ENCODE measurements at regions not wholly inside any gene's neighbourhood (a gene's known extent, or its start where the extent isn't known, plus 50 kb on each side); places are given as distances from the start of the nearest gene placed in this dataset.

GRCh38 chr17:6205525-6205924 is 135.3 kb downstream of the WSCD1 start:
- Histone ChIP-seq H3K4me1 (ENCODE audit: control insufficient read depth in 2 of 2, insufficient read depth in 2 of 2, low read length in 2 of 2) (no peaks in the 10 kb centered on the region), H3K4me3 (ENCODE audit: low read length in 2 of 2) (no peak overlapping the region), H3K9me3 (ENCODE audit: control insufficient read depth in 2 of 2, low read length in 2 of 2) (no peaks in the 10 kb centered on the region), H3K9ac (ENCODE audit: low read depth in 1 of 2, low read length in 2 of 2) (no peak overlapping the region), H3K27ac (ENCODE audit: low read depth in 2 of 2, low read length in 2 of 2) (no peak overlapping the region), H3K27me3 (ENCODE audit: control insufficient read depth in 2 of 2, insufficient read depth in 2 of 2, low read length in 2 of 2) (peaks cover 0 to 2% of the 10 kb centered on the region in 2 donors), H3K36me3 (ENCODE audit: control insufficient read depth in 2 of 2, insufficient read depth in 2 of 2, low read length in 2 of 2) (no peaks in the 10 kb centered on the region)

- Histone ChIP-seq H3K4me3 (ENCODE audit: low read length in 2 of 2) (no peak overlapping the region), H3K27ac (ENCODE audit: low read depth in 2 of 2, low read length in 2 of 2) (no peak overlapping the region), H3K4me1 (ENCODE audit: control insufficient read depth in 2 of 2, insufficient read depth in 2 of 2, low read length in 2 of 2) (no peaks in the 10 kb centered on the region), H3K9me3 (ENCODE audit: control insufficient read depth in 2 of 2, low read length in 2 of 2) (no peaks in the 10 kb centered on the region), H3K9ac (ENCODE audit: low read depth in 1 of 2, low read length in 2 of 2) (no peak overlapping the region), H3K27me3 (ENCODE audit: control insufficient read depth in 2 of 2, insufficient read depth in 2 of 2, low read length in 2 of 2) (peaks cover 0 to 2% of the 10 kb centered on the region in 2 donors), H3K36me3 (ENCODE audit: control insufficient read depth in 2 of 2, insufficient read depth in 2 of 2, low read length in 2 of 2) (no peaks in the 10 kb centered on the region)
Observed at GRCh38 chr17:6205033-6205432, 134.9 kb downstream of the WSCD1 start.

GRCh38 chr17:6204203-6204722 is 134.1 kb downstream of the WSCD1 start:
- no peak overlapping the region for H3K27ac ChIP-seq (ENCODE audit: low read depth in 2 of 2, low read length in 2 of 2)
- H3K27me3 ChIP-seq (ENCODE audit: control insufficient read depth in 2 of 2, insufficient read depth in 2 of 2, low read length in 2 of 2) = peaks cover 0 to 2% of the 10 kb centered on the region in 2 donors
- no peak overlapping the region for H3K9ac ChIP-seq (ENCODE audit: low read depth in 1 of 2, low read length in 2 of 2)
- H3K36me3 ChIP-seq (ENCODE audit: control insufficient read depth in 2 of 2, insufficient read depth in 2 of 2, low read length in 2 of 2) = no peaks in the 10 kb centered on the region
- H3K4me1 ChIP-seq (ENCODE audit: control insufficient read depth in 2 of 2, insufficient read depth in 2 of 2, low read length in 2 of 2) = no peaks in the 10 kb centered on the region
- no peak overlapping the region for H3K4me3 ChIP-seq (ENCODE audit: low read length in 2 of 2)
- no peaks in the 10 kb centered on the region for H3K9me3 ChIP-seq (ENCODE audit: control insufficient read depth in 2 of 2, low read length in 2 of 2)

- Histone ChIP-seq H3K4me1 (ENCODE audit: control insufficient read depth in 2 of 2, insufficient read depth in 2 of 2, low read length in 2 of 2) (no peaks in the 10 kb centered on the region), H3K27ac (ENCODE audit: low read depth in 2 of 2, low read length in 2 of 2) (no peak overlapping the region), H3K4me3 (ENCODE audit: low read length in 2 of 2) (no peak overlapping the region), H3K36me3 (ENCODE audit: control insufficient read depth in 2 of 2, insufficient read depth in 2 of 2, low read length in 2 of 2) (no peaks in the 10 kb centered on the region), H3K9me3 (ENCODE audit: control insufficient read depth in 2 of 2, low read length in 2 of 2) (no peaks in the 10 kb centered on the region), H3K9ac (ENCODE audit: low read depth in 1 of 2, low read length in 2 of 2) (no peak overlapping the region), H3K27me3 (ENCODE audit: control insufficient read depth in 2 of 2, insufficient read depth in 2 of 2, low read length in 2 of 2) (no peaks in the 10 kb centered on the region)
Observed at GRCh38 chr17:6196355-6196754, 126.2 kb downstream of the WSCD1 start.

- no peak overlapping the region for H3K27ac ChIP-seq (ENCODE audit: low read depth in 2 of 2, low read length in 2 of 2)
Observed at GRCh38 chr17:6195123-6195522, 124.9 kb downstream of the WSCD1 start.

GRCh38 chr17:6191405-6192324 is 121.5 kb downstream of the WSCD1 start:
- Histone ChIP-seq H3K4me1 (ENCODE audit: control insufficient read depth in 2 of 2, insufficient read depth in 2 of 2, low read length in 2 of 2) (no peaks in the 10 kb centered on the region), H3K36me3 (ENCODE audit: control insufficient read depth in 2 of 2, insufficient read depth in 2 of 2, low read length in 2 of 2) (no peaks in the 10 kb centered on the region), H3K9me3 (ENCODE audit: control insufficient read depth in 2 of 2, low read length in 2 of 2) (no peaks in the 10 kb centered on the region), H3K27me3 (ENCODE audit: control insufficient read depth in 2 of 2, insufficient read depth in 2 of 2, low read length in 2 of 2) (peaks cover 0 to 5% of the 10 kb centered on the region in 2 donors), H3K27ac (ENCODE audit: low read depth in 2 of 2, low read length in 2 of 2) (no peak overlapping the region), H3K4me3 (ENCODE audit: low read length in 2 of 2) (no peak overlapping the region), H3K9ac (ENCODE audit: low read depth in 1 of 2, low read length in 2 of 2) (no peak overlapping the region)

More at GRCh38 chr17:6195123-6195522, 124.9 kb downstream of the WSCD1 start:
- H3K36me3 ChIP-seq (ENCODE audit: control insufficient read depth in 2 of 2, insufficient read depth in 2 of 2, low read length in 2 of 2) = no peaks in the 10 kb centered on the region
- no peak overlapping the region for H3K9ac ChIP-seq (ENCODE audit: low read depth in 1 of 2, low read length in 2 of 2)
- H3K4me1 ChIP-seq (ENCODE audit: control insufficient read depth in 2 of 2, insufficient read depth in 2 of 2, low read length in 2 of 2) = no peaks in the 10 kb centered on the region
- H3K27me3 ChIP-seq (ENCODE audit: control insufficient read depth in 2 of 2, insufficient read depth in 2 of 2, low read length in 2 of 2) = no peaks in the 10 kb centered on the region
- H3K9me3 ChIP-seq (ENCODE audit: control insufficient read depth in 2 of 2, low read length in 2 of 2) = no peaks in the 10 kb centered on the region
- no peak overlapping the region for H3K4me3 ChIP-seq (ENCODE audit: low read length in 2 of 2)

GRCh38 chr17:6187836-6188235 is 117.7 kb downstream of the WSCD1 start:
- H3K36me3 ChIP-seq (ENCODE audit: control insufficient read depth in 2 of 2, insufficient read depth in 2 of 2, low read length in 2 of 2) = no peaks in the 10 kb centered on the region
- no peak overlapping the region for H3K27ac ChIP-seq (ENCODE audit: low read depth in 2 of 2, low read length in 2 of 2)

GRCh38 chr17:6186998-6187397 is 116.8 kb downstream of the WSCD1 start:
- Histone ChIP-seq H3K27ac (ENCODE audit: low read depth in 2 of 2, low read length in 2 of 2) (no peak overlapping the region), H3K4me3 (ENCODE audit: low read length in 2 of 2) (no peak overlapping the region), H3K27me3 (ENCODE audit: control insufficient read depth in 2 of 2, insufficient read depth in 2 of 2, low read length in 2 of 2) (peaks cover 0 to 5% of the 10 kb centered on the region in 2 donors), H3K9me3 (ENCODE audit: control insufficient read depth in 2 of 2, low read length in 2 of 2) (no peaks in the 10 kb centered on the region), H3K9ac (ENCODE audit: low read depth in 1 of 2, low read length in 2 of 2) (no peak overlapping the region), H3K4me1 (ENCODE audit: control insufficient read depth in 2 of 2, insufficient read depth in 2 of 2, low read length in 2 of 2) (no peaks in the 10 kb centered on the region), H3K36me3 (ENCODE audit: control insufficient read depth in 2 of 2, insufficient read depth in 2 of 2, low read length in 2 of 2) (no peaks in the 10 kb centered on the region)

More at GRCh38 chr17:6187836-6188235, 117.7 kb downstream of the WSCD1 start:
- Histone ChIP-seq H3K4me3 (ENCODE audit: low read length in 2 of 2) (no peak overlapping the region), H3K9ac (ENCODE audit: low read depth in 1 of 2, low read length in 2 of 2) (no peak overlapping the region), H3K9me3 (ENCODE audit: control insufficient read depth in 2 of 2, low read length in 2 of 2) (no peaks in the 10 kb centered on the region), H3K4me1 (ENCODE audit: control insufficient read depth in 2 of 2, insufficient read depth in 2 of 2, low read length in 2 of 2) (no peaks in the 10 kb centered on the region), H3K27me3 (ENCODE audit: control insufficient read depth in 2 of 2, insufficient read depth in 2 of 2, low read length in 2 of 2) (peaks cover 0 to 5% of the 10 kb centered on the region in 2 donors)

- Histone ChIP-seq H3K9me3 (ENCODE audit: control insufficient read depth in 2 of 2, low read length in 2 of 2) (no peaks in the 10 kb centered on the region), H3K27ac (ENCODE audit: low read depth in 2 of 2, low read length in 2 of 2) (no peak overlapping the region), H3K36me3 (ENCODE audit: control insufficient read depth in 2 of 2, insufficient read depth in 2 of 2, low read length in 2 of 2) (no peaks in the 10 kb centered on the region), H3K4me1 (ENCODE audit: control insufficient read depth in 2 of 2, insufficient read depth in 2 of 2, low read length in 2 of 2) (no peaks in the 10 kb centered on the region), H3K9ac (ENCODE audit: low read depth in 1 of 2, low read length in 2 of 2) (no peak overlapping the region), H3K4me3 (ENCODE audit: low read length in 2 of 2) (no peak overlapping the region), H3K27me3 (ENCODE audit: control insufficient read depth in 2 of 2, insufficient read depth in 2 of 2, low read length in 2 of 2) (peaks cover 0 to 5% of the 10 kb centered on the region in 2 donors)
Observed at GRCh38 chr17:6184508-6184907, 114.3 kb downstream of the WSCD1 start.

- no peak overlapping the region for H3K27ac ChIP-seq (ENCODE audit: low read depth in 2 of 2, low read length in 2 of 2)
- H3K27me3 ChIP-seq (ENCODE audit: control insufficient read depth in 2 of 2, insufficient read depth in 2 of 2, low read length in 2 of 2) = no peaks in the 10 kb centered on the region
- H3K4me3 ChIP-seq (ENCODE audit: low read length in 2 of 2) = no peak overlapping the region
- H3K4me1 ChIP-seq (ENCODE audit: control insufficient read depth in 2 of 2, insufficient read depth in 2 of 2, low read length in 2 of 2) = no peaks in the 10 kb centered on the region
- no peak overlapping the region for H3K9ac ChIP-seq (ENCODE audit: low read depth in 1 of 2, low read length in 2 of 2)
- no peaks in the 10 kb centered on the region for H3K36me3 ChIP-seq (ENCODE audit: control insufficient read depth in 2 of 2, insufficient read depth in 2 of 2, low read length in 2 of 2)
- H3K9me3 ChIP-seq (ENCODE audit: control insufficient read depth in 2 of 2, low read length in 2 of 2) = no peaks in the 10 kb centered on the region
Observed at GRCh38 chr17:6179017-6179416, 108.8 kb downstream of the WSCD1 start.
